Suprapubic skin (tissue), 4 donors: ENCODE measurements at regions not wholly inside any gene's neighbourhood (a gene's known extent, or its start where the extent isn't known, plus 50 kb on each side); places are given as distances from the start of the nearest gene placed in this dataset.

Experiments used
- DNase-seq, 2 donors: peaks; one replicate each; pipeline ENCODE4 v3.0.0-alpha.2; 2019; ENCODE audit warnings: low spot score in 2 of 2
- H3K27ac ChIP-seq: fragments of 200-600 bp; sonication (generic); one replicate; pipeline ENCODE4 v1.5.1; 2019
- H3K27me3 ChIP-seq: fragments of 200-600 bp; sonication (generic); one replicate; pipeline ENCODE4 v1.5.1; 2019
- H3K36me3 ChIP-seq: fragments of 200-600 bp; sonication (generic); one replicate; pipeline ENCODE4 v1.5.1; 2019
- H3K4me1 ChIP-seq: fragments of 200-600 bp; sonication (generic); one replicate; pipeline ENCODE4 v1.5.1; 2019
- H3K4me3 ChIP-seq: fragments of 200-600 bp; sonication (generic); one replicate; pipeline ENCODE4 v1.5.1; 2019; ENCODE audit warnings: mild to moderate bottlenecking
- H3K9me3 ChIP-seq: fragments of 200-600 bp; sonication (generic); one replicate; pipeline ENCODE4 v1.5.1; 2019
- CTCF ChIP-seq, 2 donors: fragments of 200-600 bp in 1 of 2; fragments of 450-650 bp in 1 of 2; sonication (generic) in 1 of 2; IDR thresholded peaks; one replicate each; pipeline ENCODE4 v1.5.1; 2016 to 2019; ENCODE audit warnings: antibody characterized with exemption in 2 of 2, mild to moderate bottlenecking in 1 of 2, moderate library complexity in 1 of 2
- EP300 ChIP-seq: sonication (generic); formaldehyde crosslinking; IDR thresholded peaks from one replicate; pipeline ENCODE4 v1.6.1; 2017; ENCODE audit warnings: antibody characterized with exemption
- POLR2A ChIP-seq, 2 donors: fragments of 450-650 bp; IDR thresholded peaks; one replicate each; pipeline ENCODE4 v1.6.1; 2017; ENCODE audit warnings: antibody characterized with exemption in 2 of 2, mild to moderate bottlenecking in 2 of 2, moderate library complexity in 2 of 2
- POLR2AphosphoS5 ChIP-seq, 3 donors: sonication (generic); formaldehyde crosslinking; IDR thresholded peaks; one replicate each; pipeline ENCODE4 v1.6.1; 2017; ENCODE audit warnings: antibody characterized with exemption in 3 of 3
- WGBS: methylation state at CpG from one replicate; pipeline ENCODE4 v1.1.5; 2018; 5-methylcytosine and 5-hydroxymethylcytosine counted together

- no peak overlapping the region for H3K27ac ChIP-seq
- no peak for TF ChIP-seq POLR2AphosphoS5 (IDR thresholded peaks at IDR 0.05)
- no peak for TF ChIP-seq EP300
- no peak for TF ChIP-seq POLR2A (IDR thresholded peaks at IDR 0.05)
- no peaks in the 10 kb centered on the region for H3K4me1 ChIP-seq
- no peaks in the 10 kb centered on the region for H3K27me3 ChIP-seq
- DNase-seq: no peak
- 42% methylated on average over 7 of the region's 7 CpGs for WGBS
- no peaks in the 10 kb centered on the region for H3K36me3 ChIP-seq
- H3K9me3 ChIP-seq: no peaks in the 10 kb centered on the region
- no peak overlapping the region for H3K4me3 ChIP-seq
Observed at GRCh38 chr9:120043448-120043847, 536.5 kb downstream of the CDK5RAP2 start.

- H3K4me1 ChIP-seq: no peaks in the 10 kb centered on the region
- TF ChIP-seq POLR2A (IDR thresholded peaks at IDR 0.05) (no peak), CTCF (IDR thresholded peaks at IDR 0.05) (no peak), POLR2AphosphoS5 (IDR thresholded peaks at IDR 0.05) (no peak), EP300 (no peak)
- 75% methylated on average over 4 of the region's 4 CpGs for WGBS
- no peak overlapping the region for H3K27ac ChIP-seq
- no peaks in the 10 kb centered on the region for H3K36me3 ChIP-seq
- no peaks in the 10 kb centered on the region for H3K9me3 ChIP-seq
- H3K27me3 ChIP-seq: no peaks in the 10 kb centered on the region
- no peak overlapping the region for H3K4me3 ChIP-seq
- DNase-seq: no peak
Observed at GRCh38 chr9:120040896-120041295, 539.1 kb downstream of the CDK5RAP2 start.

- Histone ChIP-seq H3K9me3 (no peaks in the 10 kb centered on the region), H3K4me1 (no peaks in the 10 kb centered on the region), H3K27ac (no peak overlapping the region), H3K27me3 (no peaks in the 10 kb centered on the region), H3K36me3 (no peaks in the 10 kb centered on the region), H3K4me3 (no peak overlapping the region)
- TF ChIP-seq EP300 (no peak), POLR2AphosphoS5 (IDR thresholded peaks at IDR 0.05) (no peak), CTCF (IDR thresholded peaks at IDR 0.05) (no peak), POLR2A (IDR thresholded peaks at IDR 0.05) (no peak)
- 75% methylated on average over 4 of the region's 4 CpGs for WGBS
- DNase-seq: no peak
Observed at GRCh38 chr9:120038342-120038741, 541.6 kb downstream of the CDK5RAP2 start.

GRCh38 chr9:120032639-120033038 is 547.3 kb downstream of the CDK5RAP2 start:
- no peaks in the 10 kb centered on the region for H3K4me1 ChIP-seq
- H3K9me3 ChIP-seq: no peaks in the 10 kb centered on the region
- no peak for TF ChIP-seq EP300
- no peak for TF ChIP-seq CTCF (IDR thresholded peaks at IDR 0.05)
- TF ChIP-seq POLR2AphosphoS5 (IDR thresholded peaks at IDR 0.05): no peak
- no peak for DNase-seq
- no peak overlapping the region for H3K4me3 ChIP-seq
- no peak overlapping the region for H3K27ac ChIP-seq
- H3K27me3 ChIP-seq: no peaks in the 10 kb centered on the region
- WGBS: 93% methylated on average over 9 of the region's 9 CpGs
- no peaks in the 10 kb centered on the region for H3K36me3 ChIP-seq

- TF ChIP-seq CTCF (IDR thresholded peaks at IDR 0.05) (no peak), EP300 (no peak), POLR2AphosphoS5 (IDR thresholded peaks at IDR 0.05) (no peak), POLR2A (IDR thresholded peaks at IDR 0.05) (no peak)
- H3K4me3 ChIP-seq: no peak overlapping the region
- no peaks in the 10 kb centered on the region for H3K9me3 ChIP-seq
- 41% methylated on average over 5 of the region's 5 CpGs for WGBS
- no peak for DNase-seq
- no peaks in the 10 kb centered on the region for H3K27me3 ChIP-seq
- H3K36me3 ChIP-seq: no peaks in the 10 kb centered on the region
- H3K4me1 ChIP-seq: no peaks in the 10 kb centered on the region
- H3K27ac ChIP-seq: no peak overlapping the region
Observed at GRCh38 chr9:120030847-120031246, 549.1 kb downstream of the CDK5RAP2 start.

GRCh38 chr9:120018550-120018949 is 561.4 kb downstream of the CDK5RAP2 start:
- no peak overlapping the region for H3K4me3 ChIP-seq
- H3K4me1 ChIP-seq: no peaks in the 10 kb centered on the region
- no peaks in the 10 kb centered on the region for H3K27me3 ChIP-seq
- H3K36me3 ChIP-seq: no peaks in the 10 kb centered on the region
- TF ChIP-seq CTCF (IDR thresholded peaks at IDR 0.05) (no peak), POLR2A (IDR thresholded peaks at IDR 0.05) (no peak)
- H3K27ac ChIP-seq: no peak overlapping the region
- H3K9me3 ChIP-seq: peaks cover 7% of the 10 kb centered on the region
- no peak for DNase-seq
